Endothelial cell of umbilical vein (primary cell): ENCODE measurements at regions not wholly inside any gene's neighbourhood (a gene's known extent, or its start where the extent isn't known, plus 50 kb on each side); places are given as distances from the start of the nearest gene placed in this dataset.

Experiments used
- BruUV-seq: library from RNA; stranded (reverse); fragments of 400-500 nt; replicated peaks from 2 replicates; lab custom pipeline; 2021; lab: Mats Ljungman, UMichigan
- CTCF ChIA-PET: fragments of 300-600, 350-600 bp; sonication (Branson Sonifier 250); formaldehyde crosslinking; loops from one replicate; lab custom pipeline; 2021; ENCODE audit warnings: antibody characterized with exemption, inconsistent platforms; lab: Charles Lee
- POLR2A ChIA-PET: fragments of 300-600, 350-600 bp; sonication (Branson Sonifier 250); formaldehyde crosslinking; loops from one replicate; lab custom pipeline; 2021; ENCODE audit warnings: antibody characterized with exemption, inconsistent platforms; lab: Charles Lee
- DNase-seq: peaks from one replicate; pipeline ENCODE4 v3.0.0-alpha.2; 2011; ENCODE audit warnings: low read depth, low spot score
- FAIRE-seq: peaks from 2 replicates; lab custom pipeline; 2011; peaks lifted over from hg19 to GRCh38; lab: Jason Lieb, UNC
- H2AFZ ChIP-seq: 2 replicates; pipeline ENCODE4 v1.6.0; 2012; ENCODE audit warnings: low read depth, low read length, control low read depth, inconsistent platforms
- H3K27ac ChIP-seq: 2 replicates; pipeline ENCODE4 v1.5.1; 2011; ENCODE audit warnings: low read depth, mild to moderate bottlenecking, control low read depth, low read length, moderate library complexity; ENCODE audit not compliant: insufficient read depth
- H3K27me3 ChIP-seq, 2 experiments: 2 replicates each; pipeline versions ENCODE4 v1.6.0 to v1.6.1; 2011; ENCODE audit warnings: low read length in 2 of 2, mixed read lengths in 1 of 2; ENCODE audit not compliant: control insufficient read depth in 2 of 2, insufficient read depth in 2 of 2
- H3K36me3 ChIP-seq, 2 experiments: 2 replicates in 1 of 2; 3 replicates in 1 of 2; pipeline ENCODE4 v1.5.1; 2011; ENCODE audit warnings: low read length in 2 of 2, mild to moderate bottlenecking in 1 of 2, moderate library complexity in 1 of 2; ENCODE audit not compliant: control insufficient read depth in 2 of 2, insufficient read depth in 2 of 2; ENCODE audit errors: extremely low read depth in 1 of 2
- H3K4me1 ChIP-seq: 3 replicates; pipeline ENCODE4 v1.5.1; 2011; ENCODE audit warnings: mild to moderate bottlenecking, low read length; ENCODE audit not compliant: control insufficient read depth, insufficient read depth; ENCODE audit errors: extremely low read depth
- H3K4me2 ChIP-seq: 2 replicates; pipeline ENCODE4 v1.6.1; 2011; ENCODE audit warnings: low read length, control low read depth, mixed read lengths; ENCODE audit not compliant: insufficient read depth
- H3K4me3 ChIP-seq, 3 experiments: fragments of 200-600 bp in 1 of 3; sonication (generic), shearing (Covaris generic) in 1 of 3; replicated peaks in 1 of 3; 2 replicates each; pipeline ENCODE4 v1.5.1; 2011 to 2016; ENCODE audit warnings: control low read depth in 3 of 3, low read length in 3 of 3, mild to moderate bottlenecking in 2 of 3, inconsistent platforms in 1 of 3, low read depth in 1 of 3, moderate library complexity in 1 of 3; ENCODE audit not compliant: insufficient read depth in 1 of 3
- H3K79me2 ChIP-seq: 2 replicates; pipeline ENCODE4 v1.6.0; 2012; ENCODE audit warnings: low read length, inconsistent platforms; ENCODE audit not compliant: control insufficient read depth, insufficient read depth
- H3K9ac ChIP-seq: replicated peaks from 2 replicates; pipeline ENCODE3; 2011; ENCODE audit warnings: low read length, control low read depth; ENCODE audit not compliant: insufficient read depth; ENCODE audit errors: extremely low read depth
- H3K9me1 ChIP-seq: replicated peaks from 3 replicates; pipeline ENCODE4 v1.6.0; 2011; ENCODE audit warnings: mild to moderate bottlenecking, low read length; ENCODE audit not compliant: control insufficient read depth, insufficient read depth; ENCODE audit errors: extremely low read depth
- H3K9me3 ChIP-seq: replicated peaks from 2 replicates; pipeline ENCODE4 v1.5.1; 2012; ENCODE audit warnings: low read length, inconsistent platforms; ENCODE audit not compliant: control insufficient read depth, insufficient read depth
- H4K20me1 ChIP-seq: replicated peaks from 2 replicates; pipeline ENCODE3; 2011; ENCODE audit warnings: mild to moderate bottlenecking, low read length; ENCODE audit not compliant: control insufficient read depth, insufficient read depth; ENCODE audit errors: extremely low read depth
- CTCF ChIP-seq, 2 donors: IDR thresholded peaks; 1 replicate in 1 of 2; 2 replicates in 1 of 2; pipeline ENCODE4 v1.5.1; 2011; ENCODE audit warnings: low read length in 2 of 2, mild to moderate bottlenecking in 2 of 2, moderate library complexity in 2 of 2, control low read depth in 1 of 2, inconsistent platforms in 1 of 2, low read depth in 1 of 2; ENCODE audit not compliant: insufficient read depth in 1 of 2; ENCODE audit errors: extremely low read depth in 1 of 2
- EZH2 ChIP-seq: IDR thresholded peaks from 2 replicates; pipeline ENCODE4 v1.6.1; 2012; ENCODE audit warnings: borderline replicate concordance, low read depth, mild to moderate bottlenecking, moderate library complexity, low read length, inconsistent platforms; ENCODE audit not compliant: severe bottlenecking
- FOS ChIP-seq: IDR thresholded peaks from 2 replicates; pipeline ENCODE4 v1.6.1; 2011; ENCODE audit warnings: mild to moderate bottlenecking, low read length, moderate library complexity, borderline replicate concordance; ENCODE audit not compliant: insufficient read depth
- GATA2 ChIP-seq: IDR thresholded peaks from 2 replicates; pipeline ENCODE4 v1.7.0; 2011; ENCODE audit warnings: low read depth, mild to moderate bottlenecking, moderate library complexity, mixed read lengths, low read length; ENCODE audit not compliant: insufficient read length, insufficient read depth
- JUN ChIP-seq: IDR thresholded peaks from 2 replicates; pipeline ENCODE4 v1.6.1; 2011; ENCODE audit warnings: borderline replicate concordance, low read depth; ENCODE audit not compliant: insufficient read length, insufficient read depth
- MAX ChIP-seq: IDR thresholded peaks from 2 replicates; pipeline ENCODE4 v1.6.1; 2011; ENCODE audit not compliant: insufficient read depth, insufficient read length
- MYC ChIP-seq: IDR thresholded peaks from one replicate; pipeline ENCODE4 v1.6.1; 2011; ENCODE audit warnings: mild to moderate bottlenecking, low read depth, low read length
- POLR2A ChIP-seq: IDR thresholded peaks from 2 replicates; pipeline ENCODE4 v1.6.1; 2012; ENCODE audit warnings: low read depth, mild to moderate bottlenecking, control low read depth, low read length
- POLR2AphosphoS5 ChIP-seq: IDR thresholded peaks from 2 replicates; pipeline ENCODE4 v1.6.1; 2012; ENCODE audit warnings: low read depth, mild to moderate bottlenecking, control low read depth, low read length, moderate library complexity; ENCODE audit not compliant: insufficient read depth
- dilution Hi-C: fragments of 300-500 bp; cut with MboI; formaldehyde crosslinking; loops from one replicate; pipeline ENCODE4 v1.15.0; 2019; ENCODE audit warnings: low sequenced_read_pairs; ENCODE audit not compliant: extremely low pct_ligation_motif_present
- intact Hi-C: fragments of 100-400 bp; cut with micrococcal nuclease; formaldehyde crosslinking; loops from one replicate; pipeline ENCODE4 v1.10.0; 2022

- ChIA-PET CTCF (no interaction called here), POLR2A (no interaction called here)
- Histone ChIP-seq H3K9ac (no peak overlapping the region), H3K27me3 (no peaks in the 10 kb centered on the region), H3K4me2 (no peak overlapping the region), H3K36me3 (no peaks in the 10 kb centered on the region), H2AFZ (no peak overlapping the region), H3K9me1 (no peaks in the 10 kb centered on the region), H3K4me1 (no peaks in the 10 kb centered on the region), H3K4me3 (no peak overlapping the region), H3K27ac (no peak overlapping the region), H3K9me3 (peaks cover 1% of the 10 kb centered on the region), H4K20me1 (no peaks in the 10 kb centered on the region), H3K79me2 (no peaks in the 10 kb centered on the region)
- no peak for DNase-seq
- intact Hi-C loops: no loop called here
- BruUV-seq: no TSS peak
- dilution Hi-C loops: no loop called here
- TF ChIP-seq CTCF (IDR thresholded peaks at IDR 0.05; ENCODE audit: extremely low read depth in 1 of 2, insufficient read depth in 1 of 2, low read depth in 1 of 2, low read length in 2 of 2) (no peak), MYC (no peak), FOS (no peak), GATA2 (no peak), EZH2 (no peak)
- FAIRE-seq: no peak
Observed at GRCh38 chr4:177921715-177922114, 479.5 kb upstream of the AGA start.

DNA sequence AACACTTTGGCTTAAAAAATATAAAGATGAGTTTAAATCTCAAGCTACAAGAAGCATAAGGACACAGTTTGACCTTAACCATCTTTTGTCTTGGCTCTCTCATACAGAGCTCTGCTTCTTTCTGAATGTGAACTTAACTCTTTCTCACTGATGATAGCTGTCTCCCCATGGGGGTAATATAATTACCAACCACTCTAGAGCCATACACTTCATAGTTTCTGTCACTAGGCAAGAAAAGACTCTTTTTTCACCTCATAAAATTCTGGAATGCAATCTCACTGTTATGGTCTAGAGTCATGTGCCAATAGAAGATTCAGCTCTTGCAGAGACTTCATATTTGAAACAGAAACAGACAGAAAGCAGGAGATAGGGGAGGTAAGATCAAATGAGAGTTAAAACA, 481.7 kb upstream of the AGA start:
- H3K9me3 ChIP-seq: peaks cover 1% of the 10 kb centered on the region
- no peak overlapping the region for H3K9ac ChIP-seq
- BruUV-seq: no TSS peak
- intact Hi-C loops (no loop called here), dilution Hi-C loops (no loop called here)
- H4K20me1 ChIP-seq: no peaks in the 10 kb centered on the region
- no peak overlapping the region for H3K4me2 ChIP-seq
- FAIRE-seq: no peak
- TF ChIP-seq EZH2 (no peak), POLR2A (no peak), POLR2AphosphoS5 (no peak), CTCF (IDR thresholded peaks at IDR 0.05; ENCODE audit: extremely low read depth in 1 of 2, insufficient read depth in 1 of 2, low read depth in 1 of 2, low read length in 2 of 2) (no peak), JUN (no peak), GATA2 (no peak), MAX (no peak), FOS (no peak), MYC (no peak)
- H3K9me1 ChIP-seq: no peaks in the 10 kb centered on the region
- H2AFZ ChIP-seq: no peak overlapping the region
- H3K4me3 ChIP-seq: no peak overlapping the region
- no peaks in the 10 kb centered on the region for H3K36me3 ChIP-seq
- no peaks in the 10 kb centered on the region for H3K4me1 ChIP-seq
- no peak for DNase-seq
- H3K79me2 ChIP-seq: no peaks in the 10 kb centered on the region
- H3K27me3 ChIP-seq: no peaks in the 10 kb centered on the region
- ChIA-PET POLR2A (no interaction called here), CTCF (no interaction called here)
- H3K27ac ChIP-seq: no peak overlapping the region
